ENCODE measurements at regions not wholly inside any gene's neighbourhood (a gene's known extent, or its start where the extent isn't known, plus 50 kb on each side); places are given as distances from the start of the nearest gene placed in this dataset.

- no peak for TF ChIP-seq NRL (CRISPR knock-in tag; IDR thresholded peaks at IDR 0.05; ENCODE audit: borderline replicate concordance)
- TF ChIP-seq ZNF260 (CRISPR knock-in tag; IDR thresholded peaks at IDR 0.05; ENCODE audit: borderline replicate concordance, low read depth) = no peak
- no peak for TF ChIP-seq ZNF782 (CRISPR knock-in tag; IDR thresholded peaks at IDR 0.05; ENCODE audit: borderline replicate concordance)
Measured at GRCh38 chr12:9323144-9323681, 115.0 kb upstream of the PZP start (continued).

GRCh38 chr12:9319842-9320173 lies 111.6 kb upstream of the PZP start:
- H3K27ac ChIP-seq (ENCODE audit: extremely low read length, insufficient read depth, low read length) = no peak overlapping the region
- H3K79me2 ChIP-seq (ENCODE audit: insufficient read depth, low read length) = no peaks in the 10 kb centered on the region
- H4K20me1 ChIP-seq (ENCODE audit: insufficient read depth, low read length) = no peaks in the 10 kb centered on the region
- no peaks in the 10 kb centered on the region for H3K9me3 ChIP-seq (ENCODE audit: low read length)
- CTCF ChIA-PET (ENCODE audit: low intra/inter-chr PET ratio, low total read pairs) = no interaction called here
- no peaks in the 10 kb centered on the region for H3K36me3 ChIP-seq (replicated peaks in 1 of 2; ENCODE audit: control insufficient read depth in 1 of 2, insufficient read depth in 2 of 2, low read length in 2 of 2)
- ATAC-seq (no peak), DNase-seq (ENCODE audit: low spot score) (no peak), FAIRE-seq (no peak)
- in situ Hi-C loops (cut with HindIII; ENCODE audit: extremely low pct_ligation_motif_present, low pct_unique_long_range_greater_than_20kb) (loop anchor here (10.0 kb wide), 1 partner anchor 55 kb away; no protein-coding TSS in a partner anchor), intact Hi-C loops (cut with micrococcal nuclease; ENCODE audit: unreplicated experiment) (no loop called here)
- no peaks in the 10 kb centered on the region for H3K27me3 ChIP-seq (ENCODE audit: control insufficient read depth in 1 of 2, insufficient read depth in 2 of 2, low read length in 2 of 2)
- no peak overlapping the region for H3K4me2 ChIP-seq (ENCODE audit: low read depth, low read length)
- POLR2A ChIA-PET = no interaction called here
- H3K4me3 ChIP-seq (replicated peaks in 1 of 3; ENCODE audit: insufficient read depth in 1 of 3, low read depth in 2 of 3, low read length in 3 of 3) = no peak overlapping the region
- no TSS peak for BruUV-seq (replicated peaks)
- H3K9ac ChIP-seq (ENCODE audit: insufficient read depth, low read depth, low read length) = no peak overlapping the region
- H3K4me1 ChIP-seq (ENCODE audit: insufficient read depth, low read length) = peaks cover 24% of the 10 kb centered on the region
- 66% methylated on average over 3 of the region's 3 CpGs for WGBS (ENCODE audit: low lambda C conversion rate)
- H2AFZ ChIP-seq (ENCODE audit: low read length) = no peak overlapping the region
- no peak for TF ChIP-seq TAF15 (IDR thresholded peaks at IDR 0.05; ENCODE audit: low read depth, low read length, poor library complexity, severe bottlenecking)
- no peak for TF ChIP-seq TRAFD1 (CRISPR knock-in tag; IDR thresholded peaks at IDR 0.05; ENCODE audit: borderline replicate concordance)
- no peak for TF ChIP-seq HINFP (CRISPR knock-in tag; IDR thresholded peaks at IDR 0.05; ENCODE audit: low read depth)
- no peak for TF ChIP-seq FOXA1 (IDR thresholded peaks at IDR 0.05)
- no peak for TF ChIP-seq FOXA1 (CRISPR knock-in tag; IDR thresholded peaks at IDR 0.05)
- TF ChIP-seq FLYWCH1 (CRISPR knock-in tag; IDR thresholded peaks at IDR 0.05) = no peak
- no peak for TF ChIP-seq ZNF331 (CRISPR knock-in tag; IDR thresholded peaks at IDR 0.05)
- TF ChIP-seq ZNF276 (CRISPR knock-in tag; IDR thresholded peaks at IDR 0.05; ENCODE audit: low read depth) = no peak
- no peak for TF ChIP-seq MTF1 (CRISPR knock-in tag; IDR thresholded peaks at IDR 0.05)
- no peak for TF ChIP-seq ZEB1 (IDR thresholded peaks at IDR 0.05; ENCODE audit: insufficient replicate concordance, low read depth)
- no peak for TF ChIP-seq MXD4 (CRISPR knock-in tag; IDR thresholded peaks at IDR 0.05)
- TF ChIP-seq MAX (IDR thresholded peaks at IDR 0.05) = no peak
- no peak for TF ChIP-seq REPIN1 (CRISPR knock-in tag; IDR thresholded peaks at IDR 0.05; ENCODE audit: borderline replicate concordance, low read depth)
- no peak for TF ChIP-seq ZNF550 (CRISPR knock-in tag; IDR thresholded peaks at IDR 0.05; ENCODE audit: borderline replicate concordance)
- no peak for TF ChIP-seq IKZF5 (CRISPR knock-in tag; IDR thresholded peaks at IDR 0.05)
- TF ChIP-seq MAFF (IDR thresholded peaks at IDR 0.05; ENCODE audit: low read depth, low read length) = no peak
